Smooth muscle cell (in vitro differentiated cells): ENCODE measurements at regions not wholly inside any gene's neighbourhood (a gene's known extent, or its start where the extent isn't known, plus 50 kb on each side); places are given as distances from the start of the nearest gene placed in this dataset.

Source experiments
- DNase-seq: peaks from one replicate; lab custom pipeline; 2025; ENCODE audit not compliant: unreplicated experiment; lab: John Stamatoyannopoulos, UW
- H2AFZ ChIP-seq: fragments of 200-600 bp; sonication (generic); 2 replicates; pipeline ENCODE4 v1.6.0; 2016; ENCODE audit warnings: antibody characterized with exemption, low read depth, mild to moderate bottlenecking
- H3F3A ChIP-seq: fragments of 200-600 bp; sonication (generic); 2 replicates; pipeline ENCODE4 v1.6.0; 2017; ENCODE audit warnings: antibody characterized with exemption, low read depth
- H3K27ac ChIP-seq: fragments of 200-600 bp; sonication (generic); 2 replicates; pipeline ENCODE4 v1.5.1; 2016; ENCODE audit warnings: low read depth, mild to moderate bottlenecking
- H3K27me3 ChIP-seq: fragments of 200-600 bp; sonication (generic); 2 replicates; pipeline ENCODE4 v1.6.1; 2016; ENCODE audit warnings: low read depth, mild to moderate bottlenecking
- H3K36me3 ChIP-seq: fragments of 200-600 bp; sonication (generic); 2 replicates; pipeline ENCODE4 v1.5.1; 2016; ENCODE audit warnings: low read depth
- H3K4me1 ChIP-seq: fragments of 200-600 bp; sonication (generic); 2 replicates; pipeline ENCODE4 v1.5.1; 2016; ENCODE audit warnings: low read depth
- H3K4me2 ChIP-seq: fragments of 200-600 bp; sonication (generic); 2 replicates; pipeline ENCODE4 v1.6.0; 2016; ENCODE audit warnings: mild to moderate bottlenecking
- H3K4me3 ChIP-seq: fragments of 200-600 bp; sonication (generic); 2 replicates; pipeline ENCODE4 v1.5.1; 2016; ENCODE audit warnings: mild to moderate bottlenecking
- H3K79me2 ChIP-seq: fragments of 200-600 bp; sonication (generic); 2 replicates; pipeline ENCODE4 v1.6.0; 2016; ENCODE audit warnings: low read depth, mild to moderate bottlenecking
- H3K9ac ChIP-seq: fragments of 200-600 bp; sonication (generic); 2 replicates; pipeline ENCODE4 v1.6.0; 2016; ENCODE audit warnings: low read depth
- H3K9me3 ChIP-seq: fragments of 200-600 bp; sonication (generic); replicated peaks from 2 replicates; pipeline ENCODE4 v1.5.1; 2016; ENCODE audit warnings: low read depth
- H4K20me1 ChIP-seq: fragments of 200-600 bp; sonication (generic); 2 replicates; pipeline ENCODE4 v1.6.0; 2016; ENCODE audit warnings: low read depth
- WGBS: methylation state at CpG from one replicate; pipeline ENCODE4 v1.1.7; 2016; ENCODE audit warnings: low lambda C conversion rate; 5-methylcytosine and 5-hydroxymethylcytosine counted together
- TF ChIP-seq, protein P1 (sequence below): fragments of 200-600 bp; sonication (generic); IDR thresholded peaks from 2 replicates; pipeline ENCODE4 v1.5.1; 2017; ENCODE audit warnings: borderline replicate concordance, mild to moderate bottlenecking, antibody characterized with exemption; ENCODE audit not compliant: insufficient read depth, poor library complexity, severe bottlenecking

DNA sequence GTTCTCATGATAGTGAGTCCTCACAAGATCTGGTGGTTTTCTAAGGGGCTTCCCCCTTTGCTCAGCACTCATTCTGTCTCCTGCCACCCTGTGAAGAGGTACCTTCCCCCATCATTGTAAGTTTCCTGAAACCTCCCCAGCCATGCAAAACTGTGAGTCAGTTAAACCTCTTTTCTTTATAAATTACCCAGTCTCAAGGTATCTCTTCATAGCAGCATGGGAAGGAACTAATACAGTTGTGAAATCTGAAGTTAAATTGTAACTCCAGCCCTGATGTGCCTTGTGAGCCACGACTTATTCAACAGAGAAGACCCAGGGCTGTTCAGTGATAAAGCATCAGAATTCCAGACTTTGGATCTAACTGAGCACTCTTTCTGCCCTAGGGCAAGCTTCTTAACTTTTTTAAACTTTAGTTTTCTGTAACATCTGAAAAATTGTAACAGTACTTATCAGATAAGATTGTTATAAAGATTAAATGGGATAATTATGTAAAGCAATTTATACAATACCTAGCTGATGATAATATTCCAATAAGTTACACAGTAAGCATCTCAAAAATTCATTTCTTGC lies 220.0 kb downstream of the TRPC6 start:
- Histone ChIP-seq H3K4me2 (no peak overlapping the region), H3K36me3 (no peaks in the 10 kb centered on the region), H3K79me2 (no peaks in the 10 kb centered on the region), H4K20me1 (no peaks in the 10 kb centered on the region), H3K27me3 (no peaks in the 10 kb centered on the region), H3K4me1 (no peaks in the 10 kb centered on the region), H3F3A (no peaks in the 10 kb centered on the region), H3K4me3 (no peak overlapping the region), H3K9me3 (no peaks in the 10 kb centered on the region), H3K9ac (no peak overlapping the region), H3K27ac (no peak overlapping the region), H2AFZ (no peak overlapping the region)
- TF ChIP-seq, protein P1, sequence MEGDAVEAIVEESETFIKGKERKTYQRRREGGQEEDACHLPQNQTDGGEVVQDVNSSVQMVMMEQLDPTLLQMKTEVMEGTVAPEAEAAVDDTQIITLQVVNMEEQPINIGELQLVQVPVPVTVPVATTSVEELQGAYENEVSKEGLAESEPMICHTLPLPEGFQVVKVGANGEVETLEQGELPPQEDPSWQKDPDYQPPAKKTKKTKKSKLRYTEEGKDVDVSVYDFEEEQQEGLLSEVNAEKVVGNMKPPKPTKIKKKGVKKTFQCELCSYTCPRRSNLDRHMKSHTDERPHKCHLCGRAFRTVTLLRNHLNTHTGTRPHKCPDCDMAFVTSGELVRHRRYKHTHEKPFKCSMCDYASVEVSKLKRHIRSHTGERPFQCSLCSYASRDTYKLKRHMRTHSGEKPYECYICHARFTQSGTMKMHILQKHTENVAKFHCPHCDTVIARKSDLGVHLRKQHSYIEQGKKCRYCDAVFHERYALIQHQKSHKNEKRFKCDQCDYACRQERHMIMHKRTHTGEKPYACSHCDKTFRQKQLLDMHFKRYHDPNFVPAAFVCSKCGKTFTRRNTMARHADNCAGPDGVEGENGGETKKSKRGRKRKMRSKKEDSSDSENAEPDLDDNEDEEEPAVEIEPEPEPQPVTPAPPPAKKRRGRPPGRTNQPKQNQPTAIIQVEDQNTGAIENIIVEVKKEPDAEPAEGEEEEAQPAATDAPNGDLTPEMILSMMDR: no peak
- no peak for DNase-seq
- WGBS: 84% methylated on average over 1 of the region's 1 CpG

DNA sequence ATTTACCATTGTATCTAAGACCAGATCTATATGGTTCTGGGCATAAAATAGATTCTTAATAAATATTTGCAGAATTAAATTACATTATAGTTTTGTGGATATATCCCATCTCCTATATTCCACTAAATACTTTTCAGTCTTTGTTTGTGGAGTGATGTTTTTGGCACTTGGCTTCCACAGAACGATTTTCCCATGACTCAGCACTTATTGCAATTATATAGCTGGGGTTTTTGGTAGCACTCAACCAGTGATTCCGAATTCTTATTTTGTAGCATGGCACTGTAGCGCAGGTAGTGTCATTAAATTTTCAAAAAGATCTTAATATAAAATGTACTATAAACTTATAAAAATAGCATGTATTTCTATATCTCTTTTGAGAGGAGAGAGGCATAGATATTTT lies 221.2 kb downstream of the TRPC6 start:
- Histone ChIP-seq H4K20me1 (no peaks in the 10 kb centered on the region), H3K9me3 (no peaks in the 10 kb centered on the region), H3K27ac (no peak overlapping the region), H3F3A (no peaks in the 10 kb centered on the region), H3K4me1 (no peaks in the 10 kb centered on the region), H3K9ac (no peak overlapping the region), H3K4me3 (no peak overlapping the region), H3K36me3 (no peaks in the 10 kb centered on the region), H3K27me3 (no peaks in the 10 kb centered on the region), H3K4me2 (no peak overlapping the region), H3K79me2 (no peaks in the 10 kb centered on the region), H2AFZ (no peak overlapping the region)
- DNase-seq: no peak
- 82% methylated on average over 3 of the region's 3 CpGs for WGBS
- TF ChIP-seq, protein P1: no peak

DNA sequence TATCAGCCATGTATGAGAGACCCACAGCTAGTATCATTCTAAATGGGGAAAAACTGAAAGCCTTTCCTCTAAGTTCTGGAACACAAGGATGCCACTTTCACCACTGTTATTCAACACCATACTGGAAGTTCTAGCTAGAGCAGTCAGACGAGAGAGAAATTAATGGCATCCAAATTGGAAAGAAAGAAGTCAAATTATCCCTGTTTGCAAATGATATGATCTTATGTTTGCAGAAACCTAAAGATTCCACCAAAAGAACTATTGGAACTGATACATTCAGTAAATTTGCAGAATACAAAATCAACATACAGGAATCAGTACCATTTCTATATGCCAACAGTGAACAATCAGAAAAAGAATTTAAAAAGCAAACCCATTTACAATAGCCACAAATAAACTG lies 226.0 kb downstream of the TRPC6 start:
- TF ChIP-seq, protein P1: no peak
- no peaks in the 10 kb centered on the region for H3K4me1 ChIP-seq
- no peaks in the 10 kb centered on the region for H4K20me1 ChIP-seq
- H3K4me2 ChIP-seq: no peak overlapping the region
- DNase-seq: no peak
- H3K27ac ChIP-seq: no peak overlapping the region
- no peaks in the 10 kb centered on the region for H3F3A ChIP-seq
- no peak overlapping the region for H2AFZ ChIP-seq
- 92% methylated on average over 1 of the region's 1 CpG for WGBS
- H3K4me3 ChIP-seq: no peak overlapping the region
- no peaks in the 10 kb centered on the region for H3K27me3 ChIP-seq
- no peak overlapping the region for H3K9ac ChIP-seq
- H3K36me3 ChIP-seq: no peaks in the 10 kb centered on the region
- H3K79me2 ChIP-seq: no peaks in the 10 kb centered on the region
- no peaks in the 10 kb centered on the region for H3K9me3 ChIP-seq

DNA sequence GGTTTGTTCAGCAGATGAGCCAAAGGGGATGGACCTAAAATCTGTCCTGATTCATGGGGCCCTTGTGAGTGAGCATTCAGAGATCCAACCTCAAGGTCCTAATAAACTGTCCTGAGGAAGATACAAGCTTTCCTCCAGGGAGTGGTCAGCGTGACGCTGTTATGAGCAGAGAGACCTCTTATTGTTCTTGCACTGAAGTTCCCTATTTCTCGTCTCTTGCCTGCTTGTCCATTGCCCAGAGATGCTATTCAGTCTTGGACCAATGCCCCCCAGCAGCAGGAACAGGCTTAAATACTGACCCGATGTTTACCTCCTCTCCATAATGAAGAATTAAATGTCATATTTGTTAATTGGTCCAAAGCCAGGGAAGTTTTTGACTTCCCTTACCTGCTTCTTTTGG lies 225.2 kb upstream of the PGR start:
- no peaks in the 10 kb centered on the region for H3F3A ChIP-seq
- TF ChIP-seq, protein P1: no peak
- H4K20me1 ChIP-seq: no peaks in the 10 kb centered on the region
- H3K9ac ChIP-seq: no peak overlapping the region
- no peaks in the 10 kb centered on the region for H3K36me3 ChIP-seq
- no peaks in the 10 kb centered on the region for H3K4me1 ChIP-seq
- H3K9me3 ChIP-seq: no peaks in the 10 kb centered on the region
- no peak overlapping the region for H3K4me3 ChIP-seq
- no peaks in the 10 kb centered on the region for H3K27me3 ChIP-seq
- no peak overlapping the region for H3K27ac ChIP-seq
- 89% methylated on average over 4 of the region's 4 CpGs for WGBS
- DNase-seq: no peak
- no peaks in the 10 kb centered on the region for H3K79me2 ChIP-seq
- H3K4me2 ChIP-seq: no peak overlapping the region
- H2AFZ ChIP-seq: no peak overlapping the region
